GM18517 (cell line): ENCODE measurements at regions not wholly inside any gene's neighbourhood (a gene's known extent, or its start where the extent isn't known, plus 50 kb on each side); places are given as distances from the start of the nearest gene placed in this dataset.

Experiments
- ATAC-seq: cut with Tn5 transposase; IDR thresholded peaks from one replicate; pipeline ENCODE4 v1.9.1; 2021; ENCODE audit warnings: mild to moderate bottlenecking, moderate library complexity; ENCODE audit not compliant: unreplicated experiment

DNA sequence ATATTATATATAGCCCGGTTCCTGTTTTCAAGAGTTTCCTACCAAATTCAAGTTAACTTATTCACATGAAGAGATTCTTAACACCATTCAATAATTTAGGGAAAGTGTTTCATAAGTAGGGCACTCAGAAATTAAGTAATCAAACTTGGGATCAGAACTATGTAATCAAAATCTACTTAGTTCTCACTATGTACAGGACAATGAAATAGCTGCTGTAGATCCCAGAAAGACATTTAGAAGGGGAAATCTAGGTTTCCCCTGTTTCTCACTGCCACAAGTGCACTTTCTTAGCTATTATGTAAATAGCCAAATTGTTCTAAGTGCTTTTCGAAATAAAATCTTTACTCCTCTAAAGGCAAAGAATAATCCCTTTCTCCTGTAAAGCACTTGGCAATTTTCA, 493.6 kb upstream of the SETBP1 start:
- no peak for ATAC-seq

DNA sequence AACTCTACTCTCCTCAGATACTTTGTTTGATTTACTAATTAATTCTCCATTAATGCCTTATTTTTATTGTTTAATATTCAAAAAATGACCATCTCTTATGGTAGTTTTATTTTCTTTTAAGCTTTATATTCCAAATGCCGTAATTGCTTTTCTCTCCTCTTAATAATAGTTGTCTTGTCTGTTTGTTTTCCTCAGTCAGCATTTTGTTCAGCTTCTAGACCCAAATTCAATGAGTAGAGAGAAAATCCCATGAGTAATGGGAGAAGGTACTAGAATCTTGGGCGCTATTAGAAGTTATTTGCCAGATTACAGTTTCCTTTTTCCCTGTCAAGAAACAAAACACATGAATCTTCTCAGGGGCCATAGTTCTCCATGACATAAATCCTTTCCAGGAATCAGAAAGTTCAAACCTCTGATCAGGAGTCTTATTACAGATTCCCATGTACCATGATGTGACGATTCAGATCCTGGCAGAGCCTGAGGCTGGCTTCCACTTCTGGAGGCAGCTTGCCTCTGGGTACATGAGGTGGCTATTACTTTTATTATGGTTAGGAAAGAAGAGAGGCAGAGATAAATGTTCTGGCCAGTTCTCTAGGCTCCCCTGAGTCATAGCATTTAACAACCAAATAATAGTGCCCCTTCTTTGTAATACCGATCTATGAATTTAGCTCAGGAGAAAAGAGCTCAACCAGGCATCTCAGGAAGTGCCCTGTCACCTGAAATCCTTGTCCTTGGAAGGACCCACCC, 485.1 kb upstream of the SETBP1 start:
- ATAC-seq = no peak

DNA sequence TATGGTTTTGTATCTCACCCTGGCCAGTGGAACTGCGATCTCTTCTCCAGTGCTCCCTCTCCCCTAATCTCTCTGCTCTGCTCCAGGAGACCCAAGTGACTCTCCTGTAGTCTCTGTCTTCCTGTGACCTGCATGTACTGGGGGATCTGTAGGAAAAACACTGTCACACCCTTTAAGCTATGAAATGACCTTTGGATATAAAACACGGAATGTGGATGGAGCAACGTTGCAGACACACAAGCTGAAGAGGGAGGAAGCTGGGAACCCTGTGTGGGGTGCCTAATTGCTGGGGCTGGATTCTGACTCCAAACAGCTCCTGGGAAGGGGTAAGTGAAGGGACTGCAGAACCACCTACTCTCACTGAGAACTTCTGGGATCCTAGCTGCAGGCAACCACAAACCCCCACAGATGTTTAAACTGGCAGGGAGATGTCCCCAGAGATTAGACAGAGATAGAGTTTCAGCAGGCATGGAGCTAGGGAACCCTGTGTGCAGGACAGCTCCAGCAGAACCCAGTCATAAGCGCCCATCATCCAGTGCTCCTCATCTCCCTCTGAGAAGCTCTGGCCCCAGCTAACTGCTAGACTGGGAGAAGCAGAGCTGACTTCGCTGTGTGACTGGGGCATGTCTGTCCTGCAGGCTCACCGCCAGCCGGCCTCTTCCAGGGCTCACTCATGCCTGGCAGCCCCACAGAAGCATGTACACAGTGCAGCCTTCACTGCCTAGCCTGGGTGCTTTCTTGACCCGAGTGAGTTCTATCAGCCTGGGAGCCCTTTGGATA, 482.7 kb upstream of the SETBP1 start:
- no peak for ATAC-seq

DNA sequence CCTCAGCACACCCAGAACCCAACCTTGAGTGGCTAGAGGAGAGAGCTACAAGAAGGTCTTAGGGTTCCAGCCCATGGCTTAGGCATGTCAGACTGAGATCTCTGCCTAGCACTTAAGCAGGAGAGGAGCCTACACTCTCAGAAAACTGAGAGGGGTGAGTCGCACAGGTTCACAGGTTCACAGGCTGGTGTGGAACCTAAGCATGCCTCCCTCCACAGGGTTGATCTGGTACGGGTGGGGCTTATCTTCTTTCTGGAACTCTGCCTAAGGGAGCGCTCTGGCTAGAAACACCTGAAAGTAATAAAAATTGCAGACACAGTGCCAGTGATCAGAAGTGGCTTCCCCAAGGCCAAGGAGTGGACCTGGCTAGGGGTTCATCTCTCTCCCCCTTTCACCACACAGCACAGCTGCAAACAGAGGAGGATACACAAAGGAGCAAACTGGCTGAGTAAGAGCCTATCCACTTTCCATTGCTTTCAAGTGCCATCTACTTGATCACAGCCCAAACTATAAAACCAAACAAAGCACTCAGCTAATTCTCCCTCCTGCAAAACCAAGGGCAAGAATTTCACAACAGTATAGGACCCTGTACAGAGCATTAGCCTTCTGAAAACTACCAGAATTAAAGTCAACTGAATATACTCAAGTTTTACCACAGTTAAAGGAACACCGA, 481.9 kb upstream of the SETBP1 start:
- no peak for ATAC-seq

DNA sequence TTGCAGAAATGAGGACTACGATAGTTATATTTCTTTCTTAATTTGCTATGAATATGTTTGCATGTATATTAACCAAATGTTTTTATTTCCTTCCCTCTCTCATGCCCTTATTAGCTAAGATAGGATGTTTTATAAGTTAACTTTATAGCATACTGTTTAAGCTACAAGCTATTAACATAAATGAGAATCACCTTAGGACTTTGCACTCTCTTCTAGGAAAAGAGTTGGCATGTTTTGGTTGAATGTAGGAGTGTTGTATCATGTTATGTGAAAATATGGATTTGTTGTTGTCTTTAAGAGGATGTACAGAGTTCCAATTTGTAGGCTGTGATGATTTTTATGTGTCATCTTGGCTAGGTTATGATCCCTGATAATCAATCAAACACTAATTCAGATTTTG, 467.4 kb upstream of the SETBP1 start:
- ATAC-seq = no peak

DNA sequence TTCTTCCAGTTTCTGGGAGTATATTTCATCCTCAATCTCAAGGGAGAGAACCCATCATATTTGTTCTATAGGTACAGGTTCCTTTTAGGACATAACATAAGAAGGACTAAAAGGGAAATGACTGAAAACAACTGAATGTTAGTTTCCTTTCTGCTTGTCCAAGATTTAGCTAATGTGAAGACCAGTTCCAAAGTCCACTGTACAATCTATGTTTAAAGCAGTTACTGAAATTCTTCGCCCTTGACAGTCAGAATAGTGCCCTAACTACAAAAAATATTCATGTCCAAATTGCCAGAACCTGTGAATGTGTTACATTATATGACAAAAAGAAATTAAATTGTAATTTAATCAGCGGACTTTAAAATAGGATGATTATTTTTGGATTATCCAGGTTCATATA, 466.3 kb upstream of the SETBP1 start:
- no peak for ATAC-seq

DNA sequence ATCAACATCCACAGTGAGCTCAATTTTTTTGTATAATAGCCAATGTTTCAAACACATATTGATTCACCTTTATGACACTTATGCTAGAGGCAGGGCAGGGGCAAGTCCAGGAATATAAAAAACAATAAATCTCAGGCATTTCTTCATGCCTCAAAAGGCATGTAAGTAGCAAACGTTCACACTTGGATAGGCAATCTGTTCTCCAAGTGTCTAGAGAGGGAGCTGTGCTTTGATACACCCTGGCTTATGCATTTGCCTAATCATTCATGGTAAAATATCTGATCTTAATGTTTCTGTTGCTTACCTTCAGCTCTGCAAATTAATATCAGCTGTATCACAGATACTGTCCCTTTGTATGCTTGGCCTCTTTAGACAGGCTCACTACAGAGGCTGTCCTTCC, 464.5 kb upstream of the SETBP1 start:
- ATAC-seq = no peak

DNA sequence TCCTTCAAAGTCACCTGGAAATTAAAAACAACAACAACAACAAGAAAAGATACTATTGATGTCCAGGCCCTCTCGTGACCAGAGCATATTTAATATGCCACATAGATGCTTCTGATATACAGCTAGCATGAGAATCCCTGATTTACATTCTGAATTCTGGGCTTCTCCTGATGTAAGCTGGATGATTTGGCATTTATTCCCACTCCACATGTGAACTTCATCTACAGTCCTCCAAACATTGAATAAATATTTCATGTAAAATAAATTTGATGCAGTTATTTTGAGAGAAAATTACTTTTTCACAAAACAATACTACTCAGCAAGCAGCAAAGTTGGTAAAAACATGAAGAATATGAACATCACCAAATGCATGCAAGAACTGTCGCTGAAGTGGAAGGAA, 453.2 kb upstream of the SETBP1 start:
- no peak for ATAC-seq

DNA sequence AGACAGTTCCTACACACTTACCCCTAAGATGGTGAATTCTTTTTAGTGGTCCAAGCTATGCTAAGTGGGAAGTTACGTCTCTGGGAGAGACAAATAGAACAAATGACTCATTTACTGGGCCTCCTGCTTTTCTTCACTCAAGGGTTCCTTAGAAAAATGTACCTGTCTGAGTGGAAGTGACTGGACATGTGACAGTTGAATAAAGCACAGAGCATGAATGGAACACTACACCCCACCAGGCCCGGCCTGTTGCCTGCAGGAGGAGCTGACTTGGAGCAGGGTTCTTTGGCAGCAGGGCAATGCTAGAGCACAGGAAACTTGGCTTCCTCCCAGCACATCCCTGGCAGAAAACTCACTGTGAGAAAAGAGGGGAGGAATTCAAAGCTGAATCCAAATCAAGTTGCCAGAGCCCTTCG, 451.0 kb upstream of the SETBP1 start:
- ATAC-seq = no peak

DNA sequence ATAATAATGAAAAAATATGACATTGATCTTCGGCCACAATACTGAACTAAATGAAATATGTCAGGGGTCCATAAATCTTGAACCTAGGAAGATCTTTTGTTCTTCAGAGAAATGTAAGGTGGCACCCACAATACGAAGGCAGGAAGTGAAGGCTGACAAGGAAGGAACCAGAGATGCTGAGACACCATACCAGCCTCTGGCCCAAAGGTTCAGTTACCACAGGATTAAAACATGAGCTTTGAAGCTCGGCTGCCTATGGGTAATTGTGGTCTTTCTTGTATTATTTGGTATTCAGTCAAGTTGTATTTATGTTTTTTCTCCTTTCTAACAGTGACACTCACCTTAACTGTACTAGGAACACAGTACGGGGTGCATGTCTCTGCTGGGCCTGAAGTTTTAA, 448.8 kb upstream of the SETBP1 start:
- no peak for ATAC-seq

DNA sequence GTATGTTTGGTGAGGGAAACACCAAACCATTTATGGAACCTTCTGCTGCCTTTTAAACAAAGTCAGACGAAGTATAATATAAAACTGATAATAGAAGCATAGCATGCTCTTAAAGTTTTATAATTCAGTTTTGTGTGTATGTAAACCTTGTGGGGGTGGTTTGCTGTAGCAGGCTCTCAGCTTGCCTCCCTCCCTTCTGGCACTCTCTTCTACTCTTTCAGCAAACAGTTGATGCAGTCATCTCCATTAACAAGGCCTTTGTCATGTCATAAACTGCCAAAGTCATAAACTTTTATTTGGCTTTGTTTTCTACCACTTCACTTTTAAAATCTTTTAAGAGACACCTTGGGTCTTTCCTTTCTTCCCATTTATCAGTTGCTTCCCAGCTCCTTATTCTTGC, 448.2 kb upstream of the SETBP1 start:
- no peak for ATAC-seq

DNA sequence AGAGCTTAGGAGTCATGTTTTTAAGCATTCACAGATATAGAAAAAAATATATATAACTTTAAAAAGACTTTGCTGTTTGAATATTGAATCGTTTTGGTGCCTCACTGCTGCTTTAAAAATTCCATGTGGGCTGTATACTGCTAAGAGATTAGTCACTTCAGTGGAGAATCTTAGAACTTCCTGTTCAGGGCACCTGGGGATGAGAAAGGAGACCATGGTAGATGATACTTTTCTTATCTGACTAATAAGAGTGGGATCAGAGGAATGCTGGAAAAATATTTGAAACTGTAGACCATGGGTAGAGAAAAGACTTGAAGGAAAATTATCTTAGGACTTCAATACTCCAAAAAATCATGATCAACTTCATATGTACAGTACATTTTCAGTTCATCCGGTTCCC, 442.2 kb upstream of the SETBP1 start:
- no peak for ATAC-seq

DNA sequence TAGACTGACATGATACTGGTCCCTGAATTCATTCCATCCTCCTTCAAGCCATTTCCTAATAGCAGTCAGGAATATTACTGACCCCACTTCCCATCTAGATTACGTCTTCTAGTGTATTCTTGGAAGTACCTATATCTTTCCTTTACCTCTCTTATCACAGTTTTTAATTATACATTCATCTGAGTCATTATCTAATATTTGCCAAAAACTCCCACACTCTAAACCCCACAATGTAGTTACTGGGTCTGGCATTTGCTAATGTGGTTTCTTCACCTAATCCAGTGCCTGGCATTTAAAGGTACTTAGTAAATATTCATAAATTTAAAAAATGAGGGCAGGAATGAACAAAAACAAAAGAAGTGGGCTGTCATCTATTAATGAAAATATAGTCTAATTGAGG, 441.8 kb upstream of the SETBP1 start:
- no peak for ATAC-seq

DNA sequence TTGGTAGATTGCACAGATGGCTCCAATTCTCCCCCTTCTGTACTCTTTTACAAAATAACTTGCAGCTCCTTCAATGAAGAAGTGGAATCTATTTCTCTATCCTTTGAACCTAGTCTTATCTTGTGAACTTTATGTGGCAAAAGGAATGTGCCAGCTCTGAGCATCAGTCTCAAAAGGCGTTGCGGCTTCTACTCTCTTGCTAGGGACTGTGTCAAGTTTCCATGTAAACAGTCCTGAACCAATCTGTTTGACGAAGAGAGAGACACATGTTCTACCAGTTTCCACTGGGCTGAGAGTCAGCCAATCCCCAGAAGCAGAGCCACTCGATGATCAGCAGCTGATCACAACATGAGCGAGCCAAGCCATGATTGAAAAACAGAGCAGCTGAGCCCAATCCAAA, 439.7 kb upstream of the SETBP1 start:
- no peak for ATAC-seq

DNA sequence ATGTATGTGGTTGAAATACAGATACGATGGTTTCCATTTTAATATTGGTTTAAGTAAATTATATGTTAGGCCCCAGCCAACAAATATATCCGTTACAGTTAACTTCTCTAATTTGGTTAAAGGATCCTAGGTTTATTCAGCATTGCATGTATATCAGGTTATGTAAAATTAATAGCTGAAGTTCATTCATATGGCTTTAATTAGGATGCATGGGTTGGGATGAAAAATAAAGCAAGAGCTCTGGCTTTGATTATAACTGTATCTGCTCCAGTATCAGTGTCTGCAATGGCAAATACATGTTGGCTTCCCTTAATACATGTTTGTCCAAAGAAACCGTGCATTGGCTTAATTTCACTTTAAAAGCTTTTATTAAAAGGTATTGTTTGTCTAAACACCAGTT, 435.7 kb upstream of the SETBP1 start:
- ATAC-seq = no peak

DNA sequence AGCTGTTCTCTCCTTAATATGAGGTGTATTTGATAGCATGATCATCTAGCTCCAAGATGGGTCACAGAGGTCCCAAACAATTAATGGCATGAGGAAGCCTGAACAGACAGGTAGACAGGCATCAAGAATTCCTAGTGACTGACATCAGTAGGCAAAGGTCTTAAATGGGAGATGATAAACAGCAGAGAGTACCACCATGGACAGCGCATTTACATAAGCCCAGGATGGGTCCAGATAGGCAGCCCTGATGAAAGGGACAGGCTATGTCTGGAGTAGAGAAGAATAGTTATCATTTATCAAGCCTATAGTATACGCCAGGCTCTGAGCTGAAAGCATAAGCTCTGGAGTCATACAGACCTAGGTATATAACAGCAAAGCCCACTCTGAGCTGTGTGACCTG, 434.7 kb upstream of the SETBP1 start:
- ATAC-seq = no peak

DNA sequence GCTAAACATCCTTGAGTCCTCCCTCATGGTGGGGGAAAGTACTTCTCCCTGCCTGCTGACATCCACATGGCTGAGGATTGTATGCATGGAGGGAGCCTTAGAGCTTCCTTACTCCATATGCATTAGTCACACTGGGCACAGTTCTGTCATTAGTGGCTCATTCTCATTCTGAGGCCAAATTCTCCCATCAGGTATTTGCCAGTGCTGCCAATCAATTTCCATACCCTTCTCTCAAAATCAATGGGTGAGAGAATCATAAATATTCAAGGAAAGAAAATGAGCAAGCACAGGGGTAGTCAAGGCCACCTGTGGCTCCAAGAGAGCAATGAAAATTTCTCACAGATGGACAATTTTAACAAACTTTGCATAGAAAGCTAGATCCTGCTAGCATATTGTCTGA, 422.6 kb upstream of the SETBP1 start:
- no peak for ATAC-seq

DNA sequence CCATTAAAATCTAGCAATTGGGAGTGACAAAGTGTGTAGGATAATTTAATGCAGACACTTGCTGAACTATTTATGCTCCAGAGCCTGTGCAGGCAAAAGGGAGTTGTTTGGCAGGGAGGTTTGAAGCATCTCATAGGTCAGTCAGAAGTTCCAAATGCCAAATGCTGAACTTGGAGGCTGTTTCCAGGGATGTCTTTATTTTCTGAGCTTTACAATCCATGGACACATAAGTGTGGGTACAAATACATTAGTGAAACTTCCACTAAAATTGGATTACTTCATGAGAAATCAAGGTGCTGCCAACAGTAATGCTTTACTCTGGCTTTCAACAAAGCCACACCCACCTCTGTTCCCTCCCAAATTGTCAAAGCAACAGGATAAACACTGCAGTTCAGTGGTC, 422.1 kb upstream of the SETBP1 start:
- no peak for ATAC-seq

DNA sequence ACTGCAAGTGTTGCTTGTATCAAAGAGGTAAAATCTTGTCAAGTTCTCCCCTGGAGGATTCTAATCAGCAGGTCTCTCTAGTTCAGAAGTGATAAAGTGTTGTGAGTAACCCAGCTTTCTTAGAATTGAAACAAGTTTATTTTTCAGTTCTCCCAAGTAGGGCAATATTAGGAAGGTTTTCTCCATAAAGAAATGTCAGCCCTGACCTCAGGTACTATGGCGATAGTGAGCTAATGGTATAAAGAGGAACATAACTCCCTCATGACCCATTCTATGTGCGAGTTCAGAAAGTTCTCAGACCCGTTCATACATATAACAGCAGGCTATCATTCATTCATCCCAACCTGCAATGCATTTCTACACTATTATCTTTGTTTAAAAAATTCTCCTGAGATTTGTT, 421.1 kb upstream of the SETBP1 start:
- no peak for ATAC-seq

DNA sequence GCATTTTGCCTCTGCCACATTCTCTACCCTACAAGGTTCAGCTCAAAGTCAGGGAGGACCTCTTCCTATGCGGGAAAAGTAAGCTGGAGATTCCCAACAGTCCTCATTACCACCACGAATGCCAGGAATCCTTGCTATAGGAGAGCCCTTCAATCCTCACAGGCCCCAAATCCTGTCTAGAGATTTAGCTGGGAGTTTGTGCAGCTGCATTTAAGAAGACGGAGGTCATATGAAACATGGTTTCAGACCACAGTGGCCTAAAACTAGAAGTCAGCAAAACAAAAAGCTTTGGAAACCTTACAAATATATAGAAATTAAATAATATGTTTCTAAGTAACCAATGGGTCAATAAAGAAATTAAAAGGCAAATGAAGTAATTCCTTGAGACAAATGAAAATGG, 415.3 kb upstream of the SETBP1 start:
- no peak for ATAC-seq

DNA sequence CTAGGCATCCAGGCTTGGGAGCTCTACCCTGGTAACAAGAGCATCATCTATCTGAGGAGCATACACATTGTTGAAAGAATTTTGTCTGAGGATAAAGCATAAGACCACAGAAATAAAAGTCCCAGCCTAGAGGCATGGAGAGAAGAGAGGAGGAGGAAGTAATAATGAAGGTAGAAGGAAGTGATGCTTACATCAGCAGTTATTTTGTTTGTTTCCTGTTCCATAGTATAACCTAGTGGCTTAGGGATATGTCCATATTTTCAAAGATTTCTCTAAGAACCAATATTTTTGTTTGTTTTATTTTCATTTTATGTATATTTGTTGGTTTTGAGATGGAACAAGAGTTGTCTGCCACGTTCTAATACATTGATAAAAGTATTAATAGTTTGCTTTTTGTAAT, 407.4 kb upstream of the SETBP1 start:
- ATAC-seq = no peak

DNA sequence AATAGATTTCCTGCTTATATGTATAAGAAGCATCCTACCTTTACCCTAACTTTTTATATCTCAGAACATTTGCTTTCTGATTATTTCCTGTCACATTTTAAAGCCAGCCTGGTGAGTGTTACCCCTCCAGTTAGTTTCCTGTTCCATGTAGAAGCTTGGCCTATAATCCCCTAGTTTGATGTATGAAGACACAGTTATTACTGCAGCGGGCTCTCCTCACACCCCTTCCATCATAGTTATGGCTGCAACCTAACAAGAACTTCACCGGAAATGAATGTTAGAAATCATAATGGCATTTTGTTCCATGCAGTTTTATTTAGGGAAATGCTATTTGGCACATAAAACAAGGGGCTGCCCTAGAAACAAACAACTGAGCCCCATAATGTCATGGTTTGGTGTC, 400.2 kb upstream of the SETBP1 start:
- ATAC-seq = no peak
